Testis (tissue), 2 donors: ENCODE measurements at regions not wholly inside any gene's neighbourhood (a gene's known extent, or its start where the extent isn't known, plus 50 kb on each side); places are given as distances from the start of the nearest gene placed in this dataset.

ENCODE experiments used
- POLR2A ChIP-seq: fragments of 450-650 bp; IDR thresholded peaks from one replicate; pipeline ENCODE4 v1.6.1; 2017; ENCODE audit warnings: antibody characterized with exemption, mild to moderate bottlenecking, moderate library complexity
- TF ChIP-seq, protein P1 (sequence below), 3 experiments: fragments of 450-650 bp in 2 of 3; fragments of 200-600 bp in 1 of 3; sonication (generic) in 1 of 3; IDR thresholded peaks; one replicate each; pipeline ENCODE4 v1.5.1; 2016 to 2019; ENCODE audit warnings: antibody characterized with exemption in 3 of 3, mild to moderate bottlenecking in 2 of 3, moderate library complexity in 1 of 3

- TF ChIP-seq, protein P1, sequence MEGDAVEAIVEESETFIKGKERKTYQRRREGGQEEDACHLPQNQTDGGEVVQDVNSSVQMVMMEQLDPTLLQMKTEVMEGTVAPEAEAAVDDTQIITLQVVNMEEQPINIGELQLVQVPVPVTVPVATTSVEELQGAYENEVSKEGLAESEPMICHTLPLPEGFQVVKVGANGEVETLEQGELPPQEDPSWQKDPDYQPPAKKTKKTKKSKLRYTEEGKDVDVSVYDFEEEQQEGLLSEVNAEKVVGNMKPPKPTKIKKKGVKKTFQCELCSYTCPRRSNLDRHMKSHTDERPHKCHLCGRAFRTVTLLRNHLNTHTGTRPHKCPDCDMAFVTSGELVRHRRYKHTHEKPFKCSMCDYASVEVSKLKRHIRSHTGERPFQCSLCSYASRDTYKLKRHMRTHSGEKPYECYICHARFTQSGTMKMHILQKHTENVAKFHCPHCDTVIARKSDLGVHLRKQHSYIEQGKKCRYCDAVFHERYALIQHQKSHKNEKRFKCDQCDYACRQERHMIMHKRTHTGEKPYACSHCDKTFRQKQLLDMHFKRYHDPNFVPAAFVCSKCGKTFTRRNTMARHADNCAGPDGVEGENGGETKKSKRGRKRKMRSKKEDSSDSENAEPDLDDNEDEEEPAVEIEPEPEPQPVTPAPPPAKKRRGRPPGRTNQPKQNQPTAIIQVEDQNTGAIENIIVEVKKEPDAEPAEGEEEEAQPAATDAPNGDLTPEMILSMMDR (IDR thresholded peaks at IDR 0.05), result no peak
- no peak for TF ChIP-seq POLR2A
Measured at GRCh38 chr12:77767756-77768343, 62.8 kb upstream of the NAV3 start.
